ENCODE measurements at regions not wholly inside any gene's neighbourhood (a gene's known extent, or its start where the extent isn't known, plus 50 kb on each side); places are given as distances from the start of the nearest gene placed in this dataset.
"Not testable (repeated sequence)": the region's sequence is repeated elsewhere in the genome, so short reads cannot be mapped to it uniquely, and the experiment has no call there.

- H3K9me3 ChIP-seq (ENCODE audit: insufficient read depth, low read length): no peaks in the 10 kb centered on the region
- no peaks in the 10 kb centered on the region for H3K36me3 ChIP-seq (ENCODE audit: low read length)
- H3K9ac ChIP-seq (ENCODE audit: low read length): no peak overlapping the region
- no peaks in the 10 kb centered on the region for H3F3A ChIP-seq (ENCODE audit: insufficient read depth)
- H3K9me2 ChIP-seq (replicated peaks; ENCODE audit: insufficient read depth, low read length): no peaks in the 10 kb centered on the region
- H3K27me3 ChIP-seq (ENCODE audit: low read length): no peaks in the 10 kb centered on the region
- H3K27ac ChIP-seq (ENCODE audit: low read depth, low read length): no peak overlapping the region
- no peaks in the 10 kb centered on the region for H4K20me1 ChIP-seq (ENCODE audit: low read depth, low read length)
- no peaks in the 10 kb centered on the region for H3K79me2 ChIP-seq (ENCODE audit: insufficient read depth, low read length)
- no peak overlapping the region for H3K4me2 ChIP-seq (ENCODE audit: low read depth, low read length, poor library complexity, severe bottlenecking)
- TF ChIP-seq EZH2phosphoT487 (conservative IDR thresholded peaks at IDR 0.05; ENCODE audit: low read length): no peak
- TF ChIP-seq, protein P1, sequence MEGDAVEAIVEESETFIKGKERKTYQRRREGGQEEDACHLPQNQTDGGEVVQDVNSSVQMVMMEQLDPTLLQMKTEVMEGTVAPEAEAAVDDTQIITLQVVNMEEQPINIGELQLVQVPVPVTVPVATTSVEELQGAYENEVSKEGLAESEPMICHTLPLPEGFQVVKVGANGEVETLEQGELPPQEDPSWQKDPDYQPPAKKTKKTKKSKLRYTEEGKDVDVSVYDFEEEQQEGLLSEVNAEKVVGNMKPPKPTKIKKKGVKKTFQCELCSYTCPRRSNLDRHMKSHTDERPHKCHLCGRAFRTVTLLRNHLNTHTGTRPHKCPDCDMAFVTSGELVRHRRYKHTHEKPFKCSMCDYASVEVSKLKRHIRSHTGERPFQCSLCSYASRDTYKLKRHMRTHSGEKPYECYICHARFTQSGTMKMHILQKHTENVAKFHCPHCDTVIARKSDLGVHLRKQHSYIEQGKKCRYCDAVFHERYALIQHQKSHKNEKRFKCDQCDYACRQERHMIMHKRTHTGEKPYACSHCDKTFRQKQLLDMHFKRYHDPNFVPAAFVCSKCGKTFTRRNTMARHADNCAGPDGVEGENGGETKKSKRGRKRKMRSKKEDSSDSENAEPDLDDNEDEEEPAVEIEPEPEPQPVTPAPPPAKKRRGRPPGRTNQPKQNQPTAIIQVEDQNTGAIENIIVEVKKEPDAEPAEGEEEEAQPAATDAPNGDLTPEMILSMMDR (IDR thresholded peaks at IDR 0.05; ENCODE audit: insufficient read depth, low read length, poor library complexity, severe bottlenecking): no peak
- no peak overlapping the region for H2AFZ ChIP-seq (ENCODE audit: low read depth, low read length, severe bottlenecking)
- no peak overlapping the region for H3K4me3 ChIP-seq (ENCODE audit: insufficient read depth, low read length, poor library complexity, severe bottlenecking)
These were observed 605.1 kb downstream of the BCOR start for GRCh38 chrX:39492497-39493162.

DNA sequence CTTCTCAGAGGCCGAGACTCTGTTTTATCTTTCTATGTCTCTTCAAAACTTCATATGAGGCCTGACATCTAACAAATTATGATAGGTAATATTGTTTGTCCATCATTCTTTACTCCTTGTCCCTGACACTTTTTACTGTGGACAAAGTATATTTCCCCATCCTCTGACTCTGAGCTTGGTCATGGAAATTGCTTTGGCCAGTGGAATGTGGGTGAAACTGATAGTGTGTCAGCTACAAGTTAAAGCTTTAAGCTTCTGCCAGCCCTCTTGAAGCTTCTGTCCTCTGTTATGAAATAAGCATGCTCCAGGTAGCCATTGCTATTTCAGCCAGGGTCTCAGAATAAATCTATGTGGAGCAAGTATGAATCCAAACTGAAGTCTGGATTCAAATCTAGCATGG, 604.6 kb downstream of the BCOR start:
- Histone ChIP-seq H3K4me3 (ENCODE audit: insufficient read depth, low read length, poor library complexity, severe bottlenecking) (no peak overlapping the region), H3K4me2 (ENCODE audit: low read depth, low read length, poor library complexity, severe bottlenecking) (no peak overlapping the region), H3K9me3 (ENCODE audit: insufficient read depth, low read length) (no peaks in the 10 kb centered on the region), H3K36me3 (ENCODE audit: low read length) (no peaks in the 10 kb centered on the region), H3K27ac (ENCODE audit: low read depth, low read length) (no peak overlapping the region), H2AFZ (ENCODE audit: low read depth, low read length, severe bottlenecking) (no peak overlapping the region), H3K27me3 (ENCODE audit: low read length) (no peaks in the 10 kb centered on the region), H3K9me2 (replicated peaks; ENCODE audit: insufficient read depth, low read length) (no peaks in the 10 kb centered on the region), H4K20me1 (ENCODE audit: low read depth, low read length) (no peaks in the 10 kb centered on the region), H3F3A (ENCODE audit: insufficient read depth) (no peaks in the 10 kb centered on the region), H3K9ac (ENCODE audit: low read length) (no peak overlapping the region), H3K79me2 (ENCODE audit: insufficient read depth, low read length) (no peaks in the 10 kb centered on the region)
- TF ChIP-seq, protein P1 (IDR thresholded peaks at IDR 0.05; ENCODE audit: insufficient read depth, low read length, poor library complexity, severe bottlenecking): no peak
- TF ChIP-seq EZH2phosphoT487 (conservative IDR thresholded peaks at IDR 0.05; ENCODE audit: low read length): no peak

- not testable (repeated sequence) for H3K27ac ChIP-seq (ENCODE audit: low read depth, low read length); H3F3A ChIP-seq (ENCODE audit: insufficient read depth); H3K4me2 ChIP-seq (ENCODE audit: low read depth, low read length, poor library complexity, severe bottlenecking); H2AFZ ChIP-seq (ENCODE audit: low read depth, low read length, severe bottlenecking); H3K79me2 ChIP-seq (ENCODE audit: insufficient read depth, low read length); H3K9ac ChIP-seq (ENCODE audit: low read length); H4K20me1 ChIP-seq (ENCODE audit: low read depth, low read length); H3K4me3 ChIP-seq (ENCODE audit: insufficient read depth, low read length, poor library complexity, severe bottlenecking); H3K9me3 ChIP-seq (ENCODE audit: insufficient read depth, low read length); H3K9me2 ChIP-seq (replicated peaks; ENCODE audit: insufficient read depth, low read length); H3K36me3 ChIP-seq (ENCODE audit: low read length); H3K27me3 ChIP-seq (ENCODE audit: low read length)
These were observed 600.6 kb downstream of the BCOR start for GRCh38 chrX:39497117-39497516.

GRCh38 chrX:39497702-39498265, 600.0 kb downstream of the BCOR start:
- H3K4me3 ChIP-seq (ENCODE audit: insufficient read depth, low read length, poor library complexity, severe bottlenecking): no peak overlapping the region
- no peaks in the 10 kb centered on the region for H3K79me2 ChIP-seq (ENCODE audit: insufficient read depth, low read length)
- no peaks in the 10 kb centered on the region for H3F3A ChIP-seq (ENCODE audit: insufficient read depth)
- H3K4me2 ChIP-seq (ENCODE audit: low read depth, low read length, poor library complexity, severe bottlenecking): no peak overlapping the region
- no peak overlapping the region for H2AFZ ChIP-seq (ENCODE audit: low read depth, low read length, severe bottlenecking)
- no peak overlapping the region for H3K27ac ChIP-seq (ENCODE audit: low read depth, low read length)
- no peaks in the 10 kb centered on the region for H3K9me2 ChIP-seq (replicated peaks; ENCODE audit: insufficient read depth, low read length)
- no peaks in the 10 kb centered on the region for H3K27me3 ChIP-seq (ENCODE audit: low read length)
- no peak overlapping the region for H3K9ac ChIP-seq (ENCODE audit: low read length)
- no peaks in the 10 kb centered on the region for H3K9me3 ChIP-seq (ENCODE audit: insufficient read depth, low read length)
- no peak for TF ChIP-seq EZH2phosphoT487 (conservative IDR thresholded peaks at IDR 0.05; ENCODE audit: low read length)
- TF ChIP-seq, protein P1 (IDR thresholded peaks at IDR 0.05; ENCODE audit: insufficient read depth, low read length, poor library complexity, severe bottlenecking): no peak
- no peaks in the 10 kb centered on the region for H4K20me1 ChIP-seq (ENCODE audit: low read depth, low read length)
- no peaks in the 10 kb centered on the region for H3K36me3 ChIP-seq (ENCODE audit: low read length)
